Keratinocyte (primary cell): ENCODE measurements at regions not wholly inside any gene's neighbourhood (a gene's known extent, or its start where the extent isn't known, plus 50 kb on each side); places are given as distances from the start of the nearest gene placed in this dataset.

Source experiments
- CTCF ChIP-seq, 3 experiments: IDR thresholded peaks in 1 of 3; conservative IDR thresholded peaks in 1 of 3; optimal IDR thresholded peaks in 1 of 3; 2 replicates in 2 of 3; 3 replicates in 1 of 3; pipeline versions ENCODE3 to v1.5.1; 2011; ENCODE audit warnings: low read length in 3 of 3, mild to moderate bottlenecking in 3 of 3, moderate library complexity in 2 of 3, control low read depth in 1 of 3, inconsistent platforms in 1 of 3; ENCODE audit not compliant: insufficient read depth in 2 of 3; ENCODE audit errors: extremely low read depth in 1 of 3
- EZH2 ChIP-seq: IDR thresholded peaks from one replicate; pipeline ENCODE4 v1.6.1; 2012; ENCODE audit warnings: inconsistent platforms, mild to moderate bottlenecking, low read length, moderate library complexity

- TF ChIP-seq CTCF (optimal IDR thresholded peaks at IDR 0.05 in 1 of 3, IDR thresholded peaks at IDR 0.05 in 1 of 3, conservative IDR thresholded peaks at IDR 0.05 in 1 of 3; ENCODE audit: extremely low read depth in 1 of 3, insufficient read depth in 2 of 3, low read length in 3 of 3) (no peak), EZH2 (no peak)
Observed at GRCh38 chr6:23045280-23045679, 475.9 kb downstream of the HDGFL1 start.
